ENCODE measurements at regions not wholly inside any gene's neighbourhood (a gene's known extent, or its start where the extent isn't known, plus 50 kb on each side); places are given as distances from the start of the nearest gene placed in this dataset.
A peak's percentile ranks its signal among the peaks of the same experiment; 100 is the strongest.
"Not testable (repeated sequence)": the region's sequence is repeated elsewhere in the genome, so short reads cannot be mapped to it uniquely, and the experiment has no call there.

DNA sequence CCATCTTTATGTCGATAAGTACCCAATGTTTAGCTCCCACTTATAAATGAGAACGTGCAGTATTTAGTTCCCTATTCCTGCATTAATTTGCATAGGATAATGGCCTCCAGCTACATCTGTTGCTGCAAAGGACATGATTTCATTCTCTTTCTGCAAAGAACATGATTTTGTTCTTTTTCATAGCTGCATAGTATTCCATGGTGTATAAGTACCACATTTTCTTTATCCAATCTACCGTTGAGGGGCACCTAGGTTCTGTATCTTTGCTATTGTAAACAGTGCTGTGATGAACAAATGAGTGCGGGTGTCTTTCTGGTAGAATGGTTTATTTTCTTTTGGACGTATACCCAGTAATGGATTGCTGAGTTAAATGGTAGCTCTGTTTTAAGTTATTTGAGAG is 63.0 kb downstream of the HLX start:
- no peak for DNase-seq

- DNase-seq, result not testable (repeated sequence)
Measured at GRCh38 chr1:220942914-220943313, 63.7 kb downstream of the HLX start.

GRCh38 chr1:220943319-220943996 is 64.2 kb downstream of the HLX start:
- no peak for DNase-seq

DNA sequence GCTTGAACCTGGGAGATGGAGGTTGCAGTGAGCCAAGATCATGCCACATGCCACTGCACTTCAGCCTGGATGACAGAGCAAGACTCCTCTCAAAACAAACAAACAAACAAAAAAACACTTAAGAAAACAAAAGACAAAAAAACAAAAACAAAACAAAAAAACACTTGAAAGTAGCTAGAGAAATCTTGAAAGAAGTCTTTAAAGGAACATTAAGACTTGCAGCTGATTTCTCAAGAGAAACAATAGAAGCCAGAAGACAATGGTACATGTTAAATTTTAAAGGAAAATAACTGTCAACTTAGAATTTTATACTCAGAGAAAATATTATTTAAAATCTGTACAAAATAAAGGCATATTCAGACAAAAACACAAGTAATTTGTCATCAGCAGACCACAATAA is 71.3 kb downstream of the HLX start:
- no peak for DNase-seq

- no peak for DNase-seq
Measured at GRCh38 chr1:220952961-220953643, 73.9 kb downstream of the HLX start.

DNA sequence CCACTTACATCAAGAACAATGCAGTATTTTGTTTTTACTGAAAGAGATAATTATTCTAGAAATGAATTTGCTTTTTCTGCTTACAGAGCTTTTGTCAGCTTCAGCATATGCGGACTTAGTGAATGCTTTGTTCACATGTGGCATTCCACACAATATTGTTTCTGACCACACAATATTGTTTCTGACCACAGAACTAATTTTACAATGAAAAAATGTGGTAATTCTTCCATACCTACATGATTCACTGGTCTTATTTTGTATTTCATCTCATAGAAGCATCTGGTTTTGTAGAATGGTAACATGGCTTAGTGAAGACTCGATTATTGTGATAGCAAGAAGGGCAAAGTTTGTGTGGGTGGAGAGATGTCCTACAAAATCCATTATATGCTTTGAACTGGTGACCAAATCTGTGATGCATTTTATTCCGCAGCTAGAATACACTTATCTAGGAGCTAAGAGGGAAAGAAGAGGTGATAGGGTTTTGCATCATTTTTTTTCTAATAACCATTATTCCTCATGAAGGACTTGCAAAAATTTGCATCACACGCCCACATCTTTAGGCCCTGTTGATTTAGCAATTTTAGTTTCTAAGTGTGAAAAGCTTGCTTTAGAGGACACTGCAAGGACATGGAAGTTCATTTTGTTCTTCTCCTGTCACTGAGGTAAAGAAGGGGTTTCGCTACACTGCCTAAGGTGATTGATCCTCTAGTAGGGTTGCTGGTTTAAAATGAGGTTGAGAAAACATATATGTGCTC is 75.3 kb downstream of the HLX start:
- DNase-seq, result no peak

- no peak for DNase-seq
Measured at GRCh38 chr1:220955116-220955515, 75.9 kb downstream of the HLX start.

DNA sequence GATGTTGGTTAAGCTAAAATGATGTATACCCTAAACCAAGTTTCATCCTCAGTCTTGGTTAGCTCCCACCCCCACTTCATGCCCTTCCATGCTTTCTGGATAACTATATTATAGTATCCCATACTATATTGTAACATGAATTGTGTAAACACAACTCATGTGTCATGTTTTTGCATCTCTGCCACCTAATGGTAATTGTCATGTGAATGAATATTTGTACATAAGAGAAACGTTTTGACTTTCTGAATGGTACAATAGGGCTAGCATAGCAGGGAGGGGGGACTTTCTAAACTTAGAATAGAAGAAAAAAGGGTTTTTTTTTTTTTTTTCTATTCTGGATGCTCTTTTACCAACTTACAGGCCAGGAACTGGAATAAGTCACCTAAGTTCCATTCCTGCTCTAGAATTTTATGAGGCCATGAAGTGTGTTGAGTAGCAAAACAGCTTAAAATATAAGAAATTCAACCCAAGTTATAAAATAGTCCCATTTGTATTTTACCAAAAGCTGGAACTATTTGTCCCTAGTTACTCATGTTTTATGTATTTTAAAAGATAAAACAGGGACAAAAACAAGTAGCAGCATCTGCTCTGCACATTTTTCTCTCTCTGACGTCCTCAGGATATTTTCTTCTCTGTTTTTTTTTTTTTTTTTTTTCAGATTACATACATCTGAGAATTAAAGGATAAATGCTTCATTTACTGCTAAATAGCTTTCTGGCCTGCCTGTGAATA is 77.4 kb downstream of the HLX start:
- DNase-seq, result no peak

DNA sequence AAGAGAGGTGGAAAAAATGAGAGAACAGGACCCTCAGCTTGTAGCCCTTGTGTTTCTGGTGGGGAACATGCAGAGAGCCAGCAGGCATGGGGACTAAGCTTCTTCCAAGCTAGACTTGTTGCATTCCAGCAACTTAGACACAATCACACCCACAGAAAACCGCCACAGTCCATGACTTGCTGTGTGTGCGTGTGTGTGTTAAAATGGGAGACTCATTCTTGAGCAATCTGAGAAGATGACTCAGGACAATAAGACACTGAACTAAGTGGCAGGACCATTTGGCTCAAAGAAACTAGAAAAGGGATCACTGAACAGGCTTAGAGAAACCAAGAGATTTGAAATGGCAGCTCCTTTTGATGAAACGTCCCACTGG is 78.0 kb downstream of the HLX start:
- peak in 1 of 2 donors; percentile 2 for DNase-seq

DNA sequence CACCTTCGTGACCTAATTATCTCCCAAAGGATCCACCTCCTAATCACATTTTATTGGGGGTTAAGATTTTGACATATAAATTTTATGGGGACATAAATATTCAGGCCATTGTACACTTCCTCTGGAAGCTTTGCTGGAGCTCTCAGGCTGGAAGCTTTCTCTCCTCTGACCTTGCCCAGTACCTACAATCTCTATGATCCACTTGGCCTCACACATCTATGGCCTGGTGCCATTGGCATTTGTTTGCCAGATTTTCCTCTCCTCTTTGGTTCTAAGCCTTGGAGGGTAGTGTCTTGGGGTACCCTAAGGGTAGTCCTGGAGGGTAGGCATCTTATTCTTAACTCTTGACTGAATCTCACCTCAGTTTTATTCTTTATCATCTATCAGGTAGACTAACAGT is 79.0 kb downstream of the HLX start:
- DNase-seq, result no peak

- DNase-seq, result peak in 1 of 2 donors; percentile 7
Measured at GRCh38 chr1:220962031-220962751, 82.9 kb downstream of the HLX start.

GRCh38 chr1:220966041-220966440 is 86.8 kb downstream of the HLX start:
- no peak for DNase-seq

DNA sequence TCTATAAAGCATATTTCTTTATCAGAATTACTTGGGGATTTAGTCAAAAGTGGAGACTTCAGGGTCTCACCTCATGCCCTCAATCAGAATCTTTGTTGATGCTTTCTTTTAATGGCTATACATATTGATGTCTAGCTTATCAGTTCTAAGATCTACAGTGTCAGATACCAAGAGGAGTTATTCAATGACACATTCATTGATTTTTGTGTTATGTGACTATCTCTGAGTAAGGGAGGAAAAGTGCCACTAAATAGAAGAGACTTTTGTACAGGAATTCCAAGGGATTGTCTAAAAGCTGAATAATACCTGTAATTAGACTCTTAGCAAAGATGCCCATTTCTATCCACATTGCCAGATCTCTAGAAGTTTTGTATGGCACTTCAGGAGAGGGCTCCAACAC is 87.2 kb downstream of the HLX start:
- no peak for DNase-seq

GRCh38 chr1:220966881-220967611 is 87.8 kb downstream of the HLX start:
- DNase-seq, result no peak

- no peak for DNase-seq
Measured at GRCh38 chr1:220967911-220968310, 88.7 kb downstream of the HLX start.

GRCh38 chr1:220969281-220969680 is 90.0 kb downstream of the HLX start:
- not testable (repeated sequence) for DNase-seq

DNA sequence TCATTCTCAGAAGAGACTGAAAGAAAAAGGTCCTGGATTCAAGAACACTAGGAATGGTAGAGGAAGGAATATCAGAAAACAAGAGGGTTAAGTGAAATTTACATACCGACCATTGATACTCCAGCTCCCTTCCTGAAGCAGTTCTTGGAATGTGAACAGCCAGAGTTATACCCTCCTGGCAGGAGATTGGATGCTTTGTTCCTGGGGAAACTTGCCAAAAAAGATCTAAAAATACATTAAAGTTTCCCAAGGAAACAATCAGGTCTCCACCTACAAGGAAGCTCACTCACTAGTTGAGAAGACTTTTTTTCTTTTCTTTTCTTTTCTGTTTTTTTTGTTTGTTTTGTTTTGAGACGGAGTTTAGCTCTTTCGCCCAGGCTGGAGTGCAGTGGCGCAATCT is 91.1 kb downstream of the HLX start:
- no peak for DNase-seq

GRCh38 chr1:220971221-220971620 is 92.0 kb downstream of the HLX start:
- DNase-seq, result no peak

DNA sequence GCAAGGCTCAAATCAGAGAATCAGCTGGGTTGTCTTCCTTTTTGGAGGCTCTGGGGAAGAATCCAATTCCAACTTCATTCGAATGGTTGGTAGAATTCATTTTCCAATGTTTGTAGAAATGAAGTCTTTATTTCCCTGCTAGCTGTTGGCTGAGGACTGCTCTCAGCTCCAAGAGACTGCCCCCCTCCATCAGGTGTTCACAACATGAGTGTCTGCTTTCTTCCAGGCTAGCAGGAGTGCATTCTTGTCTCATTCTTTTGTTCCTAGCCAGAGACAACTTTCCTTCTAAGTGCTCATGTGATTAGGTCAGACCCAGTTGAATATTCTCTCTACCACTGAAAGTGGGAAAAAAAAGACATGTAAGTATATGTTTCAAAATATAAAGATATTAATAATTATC is 95.2 kb downstream of the HLX start:
- DNase-seq, result no peak

DNA sequence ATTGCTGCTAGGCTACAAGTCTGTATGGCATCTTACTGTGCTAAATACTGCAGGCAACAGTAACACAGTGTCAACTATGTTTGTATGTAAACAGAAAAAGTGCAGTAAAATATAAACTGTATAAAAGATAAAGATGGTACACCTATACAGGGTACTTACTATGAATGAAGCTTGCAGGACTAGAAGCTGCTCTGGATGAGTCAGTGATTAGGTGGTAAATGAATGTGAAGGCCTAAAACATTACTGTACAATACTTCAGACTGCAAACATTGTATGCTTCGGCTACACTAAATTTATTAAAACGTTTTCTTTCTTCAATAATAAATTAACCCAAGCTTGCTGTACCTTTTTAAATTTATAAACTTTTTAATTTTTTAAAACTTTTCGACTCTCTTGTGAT is 97.1 kb downstream of the HLX start:
- no peak for DNase-seq

- no peak for DNase-seq
Measured at GRCh38 chr1:220979371-220979770, 100.1 kb downstream of the HLX start.

DNA sequence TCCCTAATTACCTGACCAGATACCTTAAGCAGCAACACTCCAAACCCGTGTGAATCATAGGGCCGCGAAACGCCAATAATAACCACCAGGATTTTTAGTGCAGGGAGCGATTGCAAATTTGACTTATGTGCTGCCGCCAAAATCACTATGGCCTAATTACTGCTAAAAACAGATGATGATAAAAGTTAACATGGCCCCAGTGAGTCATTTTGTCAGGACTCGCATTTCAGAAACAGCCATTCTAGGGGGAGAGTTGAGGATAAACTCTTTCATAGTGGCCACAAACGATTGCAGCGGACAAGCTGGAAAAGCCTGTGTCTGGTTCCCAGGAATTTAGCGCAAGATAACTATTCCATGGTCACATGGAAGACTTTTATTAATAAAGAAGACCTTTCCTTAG is 103.4 kb downstream of the HLX start:
- no peak for DNase-seq
